Gastroesophageal sphincter (tissue), 4 donors: ENCODE measurements at regions not wholly inside any gene's neighbourhood (a gene's known extent, or its start where the extent isn't known, plus 50 kb on each side); places are given as distances from the start of the nearest gene placed in this dataset.
A peak's percentile ranks its signal among the peaks of the same experiment; 100 is the strongest.

Experiments used
- ATAC-seq: fragments of 150-250 bp; one replicate; pipeline ENCODE4 v1.9.1; 2016; ENCODE audit warnings: mild to moderate bottlenecking, moderate library complexity
- H3K27ac ChIP-seq, 4 donors: fragments of 200-600 bp; sonication (generic) in 3 of 4; 1 replicate in 3 of 4; 2 replicates in 1 of 4; pipeline ENCODE4 v1.5.1; 2016 to 2019
- H3K27me3 ChIP-seq: fragments of 200-600 bp; sonication (generic); one replicate; pipeline ENCODE4 v1.5.1; 2019
- H3K36me3 ChIP-seq, 2 donors: fragments of 200-600 bp; sonication (generic); one replicate each; pipeline ENCODE4 v1.5.1; 2019; ENCODE audit warnings: control low read depth in 1 of 2
- H3K4me1 ChIP-seq, 3 donors: fragments of 200-600 bp; sonication (generic); 1 replicate in 2 of 3; 2 replicates in 1 of 3; pipeline ENCODE4 v1.5.1; 2016 to 2019; ENCODE audit warnings: control low read depth in 2 of 3
- H3K4me3 ChIP-seq, 2 donors: fragments of 200-600 bp; sonication (generic); one replicate each; pipeline ENCODE4 v1.5.1; 2019; ENCODE audit warnings: mild to moderate bottlenecking in 1 of 2, moderate library complexity in 1 of 2
- H3K9me3 ChIP-seq, 3 donors: fragments of 200-600 bp; sonication (generic); one replicate each; pipeline ENCODE4 v1.5.1; 2017 to 2019; ENCODE audit warnings: control low read depth in 2 of 3
- CTCF ChIP-seq, 4 experiments: fragments of 200-600 bp in 2 of 4; fragments of 450-650 bp in 2 of 4; sonication (generic) in 1 of 4; IDR thresholded peaks; one replicate each; pipeline ENCODE4 v1.5.1; 2017 to 2019; ENCODE audit warnings: antibody characterized with exemption in 4 of 4, mild to moderate bottlenecking in 2 of 4, moderate library complexity in 2 of 4
- EP300 ChIP-seq: sonication (generic); formaldehyde crosslinking; IDR thresholded peaks from one replicate; pipeline ENCODE4 v1.6.1; 2017; ENCODE audit warnings: antibody characterized with exemption, mild to moderate bottlenecking
- POLR2A ChIP-seq, 2 donors: fragments of 450-650 bp; IDR thresholded peaks; one replicate each; pipeline ENCODE4 v1.6.1; 2017; ENCODE audit warnings: antibody characterized with exemption in 2 of 2, mild to moderate bottlenecking in 2 of 2, moderate library complexity in 1 of 2
- POLR2AphosphoS5 ChIP-seq: sonication (generic); formaldehyde crosslinking; IDR thresholded peaks from one replicate; pipeline ENCODE4 v1.6.1; 2017; ENCODE audit warnings: antibody characterized with exemption
- WGBS, 2 donors: methylation state at CpG; one replicate each; pipeline ENCODE4 v1.1.5; 2018; ENCODE audit warnings: low coverage in 1 of 2; 5-methylcytosine and 5-hydroxymethylcytosine counted together

- ATAC-seq = no peak
- no peak overlapping the region for H3K4me3 ChIP-seq
- H3K4me1 ChIP-seq = peaks cover 0 to 6% (median 0%) of the 10 kb centered on the region in 3 donors
- no peaks in the 10 kb centered on the region for H3K9me3 ChIP-seq
- no peak overlapping the region for H3K27ac ChIP-seq
- no peaks in the 10 kb centered on the region for H3K27me3 ChIP-seq
- no peak for TF ChIP-seq EP300
- peak; percentile 33 to 71 (median 60) for TF ChIP-seq CTCF (IDR thresholded peaks at IDR 0.05)
- no peaks in the 10 kb centered on the region for H3K36me3 ChIP-seq
Measured at GRCh38 chr3:59212128-59212779, 162.4 kb upstream of the CFAP20DC start.

GRCh38 chr3:59210260-59210659 lies 160.4 kb upstream of the CFAP20DC start:
- Histone ChIP-seq H3K27ac (no peak overlapping the region), H3K9me3 (no peaks in the 10 kb centered on the region), H3K36me3 (no peaks in the 10 kb centered on the region), H3K27me3 (no peaks in the 10 kb centered on the region), H3K4me3 (no peak overlapping the region), H3K4me1 (peaks cover 0 to 6% (median 0%) of the 10 kb centered on the region in 3 donors)
- TF ChIP-seq CTCF (IDR thresholded peaks at IDR 0.05) = no peak
- no peak for TF ChIP-seq POLR2AphosphoS5
- TF ChIP-seq EP300 = no peak
- TF ChIP-seq POLR2A (IDR thresholded peaks at IDR 0.05) = no peak
- no peak for ATAC-seq
- 67 to 69% methylated on average over 2 of the region's 2 CpGs for WGBS, 2 donors

- no peak for ATAC-seq
- TF ChIP-seq CTCF (IDR thresholded peaks at IDR 0.05) (no peak), POLR2A (IDR thresholded peaks at IDR 0.05) (no peak), EP300 (no peak), POLR2AphosphoS5 (no peak)
Measured at GRCh38 chr3:59192473-59192872, 142.6 kb upstream of the CFAP20DC start.

GRCh38 chr3:59191651-59192050 lies 141.8 kb upstream of the CFAP20DC start:
- no peak for ATAC-seq
- TF ChIP-seq EP300 (no peak), CTCF (IDR thresholded peaks at IDR 0.05) (no peak), POLR2AphosphoS5 (no peak), POLR2A (IDR thresholded peaks at IDR 0.05) (no peak)
- Histone ChIP-seq H3K9me3 (no peaks in the 10 kb centered on the region), H3K27ac (no peak overlapping the region), H3K4me3 (no peak overlapping the region), H3K36me3 (no peaks in the 10 kb centered on the region), H3K4me1 (no peaks in the 10 kb centered on the region), H3K27me3 (no peaks in the 10 kb centered on the region)
- WGBS, 2 donors = 55 to 56% methylated on average over 2 of the region's 2 CpGs

More at GRCh38 chr3:59192473-59192872, 142.6 kb upstream of the CFAP20DC start:
- Histone ChIP-seq H3K27me3 (no peaks in the 10 kb centered on the region), H3K4me3 (no peak overlapping the region), H3K27ac (no peak overlapping the region), H3K9me3 (no peaks in the 10 kb centered on the region), H3K36me3 (no peaks in the 10 kb centered on the region), H3K4me1 (no peaks in the 10 kb centered on the region)

GRCh38 chr3:59189939-59190338 lies 140.1 kb upstream of the CFAP20DC start:
- Histone ChIP-seq H3K27ac (no peak overlapping the region), H3K9me3 (no peaks in the 10 kb centered on the region), H3K36me3 (no peaks in the 10 kb centered on the region), H3K4me3 (no peak overlapping the region), H3K4me1 (no peaks in the 10 kb centered on the region), H3K27me3 (no peaks in the 10 kb centered on the region)
- WGBS, 2 donors = 31 to 60% methylated on average over 1 to 2 of the region's 5 CpGs
- TF ChIP-seq CTCF (IDR thresholded peaks at IDR 0.05) = no peak
- TF ChIP-seq EP300 = no peak
- TF ChIP-seq POLR2AphosphoS5 = no peak
- TF ChIP-seq POLR2A (IDR thresholded peaks at IDR 0.05) = no peak
- ATAC-seq = no peak
